ENCODE measurements at regions not wholly inside any gene's neighbourhood (a gene's known extent, or its start where the extent isn't known, plus 50 kb on each side); places are given as distances from the start of the nearest gene placed in this dataset.

- no peak for DNase-seq (ENCODE audit: low spot score)
Observed at GRCh38 chr13:75938811-75939560, 302.9 kb downstream of the LMO7 start.

GRCh38 chr13:75936791-75937190 is 300.7 kb downstream of the LMO7 start:
- DNase-seq (ENCODE audit: low spot score) = no peak

GRCh38 chr13:75935805-75936204 is 299.7 kb downstream of the LMO7 start:
- no peak for DNase-seq (ENCODE audit: low spot score)

GRCh38 chr13:75934889-75935288 is 298.8 kb downstream of the LMO7 start:
- DNase-seq (ENCODE audit: low spot score) = peak; percentile 11

- DNase-seq (ENCODE audit: low spot score) = no peak
Observed at GRCh38 chr13:75932636-75933035, 296.5 kb downstream of the LMO7 start.

GRCh38 chr13:75931116-75931515 is 295.0 kb downstream of the LMO7 start:
- DNase-seq (ENCODE audit: low spot score) = peak; percentile 4

GRCh38 chr13:75929076-75929475 is 292.9 kb downstream of the LMO7 start:
- DNase-seq (ENCODE audit: low spot score) = no peak

GRCh38 chr13:75927183-75927669 is 291.1 kb downstream of the LMO7 start:
- no peak for DNase-seq (ENCODE audit: low spot score)

- DNase-seq (ENCODE audit: low spot score) = no peak
Observed at GRCh38 chr13:75920536-75920935, 284.4 kb downstream of the LMO7 start.

GRCh38 chr13:75919660-75920199 is 283.6 kb downstream of the LMO7 start:
- DNase-seq (ENCODE audit: low spot score) = no peak

GRCh38 chr13:75915066-75915465 is 278.9 kb downstream of the LMO7 start:
- DNase-seq (ENCODE audit: low spot score) = no peak

- DNase-seq (ENCODE audit: low spot score) = no peak
Observed at GRCh38 chr13:75913925-75914324, 277.8 kb downstream of the LMO7 start.

- DNase-seq (ENCODE audit: low spot score) = no peak
Observed at GRCh38 chr13:75910591-75910990, 274.5 kb downstream of the LMO7 start.
